ENCODE measurements at regions not wholly inside any gene's neighbourhood (a gene's known extent, or its start where the extent isn't known, plus 50 kb on each side); places are given as distances from the start of the nearest gene placed in this dataset.

DNA sequence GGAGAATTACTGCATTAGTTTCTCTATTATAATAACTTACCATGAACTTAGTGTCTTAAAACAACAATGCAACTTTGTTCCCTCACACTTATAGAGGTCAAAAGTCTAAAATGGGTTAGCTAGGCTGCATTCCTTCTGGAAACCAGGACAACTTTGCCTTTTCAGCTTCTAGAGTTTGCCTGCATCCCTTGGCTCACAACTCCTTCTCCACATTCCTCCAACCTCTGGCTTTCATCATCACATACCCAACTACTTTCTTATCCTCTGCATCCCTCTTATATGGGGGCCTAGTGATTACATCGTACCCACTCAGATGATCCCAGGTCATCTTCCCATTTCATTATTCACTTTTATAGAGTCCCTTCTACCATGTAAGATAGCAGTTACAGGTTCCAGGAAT, 251.1 kb downstream of the C12orf50 start:
- Histone ChIP-seq H3K27me3 (no peaks in the 10 kb centered on the region), H3K36me3 (no peaks in the 10 kb centered on the region), H3K4me3 (no peak overlapping the region), H3K4me1 (no peaks in the 10 kb centered on the region), H3K27ac (no peak overlapping the region), H3K9me3 (no peaks in the 10 kb centered on the region)
- ATAC-seq (no peak), DNase-seq (no peak)
- TF ChIP-seq, protein P1, sequence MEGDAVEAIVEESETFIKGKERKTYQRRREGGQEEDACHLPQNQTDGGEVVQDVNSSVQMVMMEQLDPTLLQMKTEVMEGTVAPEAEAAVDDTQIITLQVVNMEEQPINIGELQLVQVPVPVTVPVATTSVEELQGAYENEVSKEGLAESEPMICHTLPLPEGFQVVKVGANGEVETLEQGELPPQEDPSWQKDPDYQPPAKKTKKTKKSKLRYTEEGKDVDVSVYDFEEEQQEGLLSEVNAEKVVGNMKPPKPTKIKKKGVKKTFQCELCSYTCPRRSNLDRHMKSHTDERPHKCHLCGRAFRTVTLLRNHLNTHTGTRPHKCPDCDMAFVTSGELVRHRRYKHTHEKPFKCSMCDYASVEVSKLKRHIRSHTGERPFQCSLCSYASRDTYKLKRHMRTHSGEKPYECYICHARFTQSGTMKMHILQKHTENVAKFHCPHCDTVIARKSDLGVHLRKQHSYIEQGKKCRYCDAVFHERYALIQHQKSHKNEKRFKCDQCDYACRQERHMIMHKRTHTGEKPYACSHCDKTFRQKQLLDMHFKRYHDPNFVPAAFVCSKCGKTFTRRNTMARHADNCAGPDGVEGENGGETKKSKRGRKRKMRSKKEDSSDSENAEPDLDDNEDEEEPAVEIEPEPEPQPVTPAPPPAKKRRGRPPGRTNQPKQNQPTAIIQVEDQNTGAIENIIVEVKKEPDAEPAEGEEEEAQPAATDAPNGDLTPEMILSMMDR (IDR thresholded peaks at IDR 0.05) = no peak
- intact Hi-C loops (cut with DNase I) = no loop called here

DNA sequence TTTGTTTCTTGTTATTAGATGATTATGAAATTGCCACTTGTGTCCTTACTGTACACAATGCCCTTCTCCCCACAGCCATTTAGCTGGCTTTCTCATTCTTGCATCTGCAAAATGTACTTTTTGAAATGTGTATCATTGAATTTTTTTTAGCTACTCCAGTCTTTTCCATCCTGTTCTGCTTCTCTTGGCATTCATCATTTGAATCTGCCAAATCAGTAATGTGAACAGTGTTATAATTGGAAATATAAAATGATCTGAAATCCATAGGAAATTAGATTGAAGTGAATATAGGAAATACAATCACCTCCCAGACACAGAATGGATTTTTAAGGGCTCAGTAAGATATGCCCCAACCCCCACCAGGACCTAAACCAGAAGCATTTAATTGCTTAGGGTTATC, 253.4 kb downstream of the C12orf50 start:
- no peak overlapping the region for H3K4me3 ChIP-seq
- ATAC-seq = no peak

DNA sequence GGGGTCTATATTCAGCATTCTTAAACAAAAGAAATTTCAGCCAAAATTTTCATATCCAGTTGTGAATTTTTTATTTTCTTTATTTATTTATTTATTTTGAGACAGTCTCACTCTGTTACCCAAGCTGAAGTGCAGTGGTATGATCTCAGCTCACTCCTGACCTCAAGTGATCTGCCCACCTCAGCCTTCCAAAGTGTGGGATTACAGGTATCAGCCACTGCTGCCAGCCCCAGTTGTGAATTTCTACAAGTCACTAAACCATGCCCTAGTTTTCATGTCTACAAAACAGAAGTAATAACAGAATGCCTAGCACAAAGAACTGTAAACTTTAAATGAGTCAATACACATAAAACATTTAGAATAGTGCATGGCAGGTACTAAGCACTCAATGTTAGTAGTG, 254.2 kb downstream of the C12orf50 start:
- Histone ChIP-seq H3K27ac (no peak overlapping the region), H3K36me3 (no peaks in the 10 kb centered on the region), H3K4me3 (no peak overlapping the region), H3K27me3 (no peaks in the 10 kb centered on the region), H3K4me1 (no peaks in the 10 kb centered on the region), H3K9me3 (no peaks in the 10 kb centered on the region)
- intact Hi-C loops (cut with DNase I) = no loop called here
- ATAC-seq = no peak
- no peak for DNase-seq
- TF ChIP-seq, protein P1 (IDR thresholded peaks at IDR 0.05) = no peak

More for the DNA sequence above, 253.4 kb downstream of the C12orf50 start:
- TF ChIP-seq, protein P1 (IDR thresholded peaks at IDR 0.05) = no peak
- H3K36me3 ChIP-seq = no peaks in the 10 kb centered on the region
- H3K4me1 ChIP-seq = no peaks in the 10 kb centered on the region
- no peaks in the 10 kb centered on the region for H3K9me3 ChIP-seq
- intact Hi-C loops (cut with DNase I) = no loop called here
- H3K27me3 ChIP-seq = no peaks in the 10 kb centered on the region
- DNase-seq = no peak
- no peak overlapping the region for H3K27ac ChIP-seq

DNA sequence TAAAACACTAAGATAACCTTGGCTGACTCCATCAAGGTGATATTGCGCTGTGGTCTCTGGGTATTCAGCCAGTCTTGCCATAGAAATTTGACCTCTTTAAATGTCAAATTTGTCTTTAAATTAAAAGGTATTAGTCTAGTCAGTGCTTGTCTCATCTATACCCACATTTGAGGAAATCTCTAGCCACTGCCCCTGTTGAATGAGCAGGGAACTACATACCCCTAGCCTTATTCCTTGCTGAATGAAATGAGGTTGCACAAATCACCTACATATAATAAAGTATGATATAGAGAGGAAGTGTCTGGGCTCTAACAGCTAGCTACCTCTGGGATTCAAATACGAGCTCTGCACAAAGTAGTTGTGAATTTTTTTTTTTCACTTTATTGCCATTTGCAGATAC, 256.8 kb downstream of the C12orf50 start:
- no peaks in the 10 kb centered on the region for H3K36me3 ChIP-seq
- TF ChIP-seq, protein P1 (IDR thresholded peaks at IDR 0.05) = no peak

DNA sequence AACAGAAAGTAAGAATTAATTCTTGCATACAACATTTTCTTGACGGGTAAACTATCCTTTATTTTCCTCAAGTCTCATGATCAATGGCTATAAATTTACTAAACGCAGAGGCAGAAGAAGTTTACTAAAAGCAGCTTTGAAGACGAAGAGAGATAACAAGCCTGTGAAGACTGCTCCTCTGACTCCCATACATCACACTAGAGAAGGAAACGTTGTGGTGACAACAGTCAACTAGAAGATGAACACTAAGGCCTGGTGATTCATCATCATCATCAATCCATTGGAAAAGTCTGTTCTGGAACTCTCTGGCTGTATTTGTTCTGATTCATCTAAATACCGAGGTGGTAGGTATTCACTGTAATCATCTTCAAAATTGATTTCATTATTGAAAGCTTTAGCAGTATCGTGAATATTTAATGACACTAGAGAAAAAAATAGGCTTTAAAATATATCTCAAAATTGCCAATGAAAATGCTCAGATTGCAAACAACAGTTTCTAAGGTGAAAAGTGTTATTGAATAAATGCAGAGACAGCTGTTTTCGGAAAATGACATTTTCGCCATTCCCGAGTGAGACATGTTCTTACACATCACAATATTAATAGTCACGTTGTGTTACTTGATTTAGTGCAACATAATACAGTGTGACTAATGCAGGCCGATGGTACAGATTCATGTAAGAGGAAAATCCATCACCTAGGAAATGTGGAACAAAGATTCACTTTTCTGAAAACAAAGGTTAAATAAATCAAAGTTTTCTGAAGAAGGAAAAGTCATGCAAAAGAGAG, 260.5 kb downstream of the C12orf50 start:
- TF ChIP-seq, protein P1 (IDR thresholded peaks at IDR 0.05) = no peak
- DNase-seq (no peak), ATAC-seq (no peak)
- no peaks in the 10 kb centered on the region for H3K9me3 ChIP-seq
- no peak overlapping the region for H3K4me3 ChIP-seq
- H3K27me3 ChIP-seq = no peaks in the 10 kb centered on the region
- intact Hi-C loops (cut with DNase I) = no loop called here
- H3K4me1 ChIP-seq = no peaks in the 10 kb centered on the region
- no peak overlapping the region for H3K27ac ChIP-seq
- H3K36me3 ChIP-seq = no peaks in the 10 kb centered on the region

More for the DNA sequence above, 256.8 kb downstream of the C12orf50 start:
- H3K9me3 ChIP-seq = no peaks in the 10 kb centered on the region
- no peak overlapping the region for H3K4me3 ChIP-seq
- no peak for ATAC-seq
- no peaks in the 10 kb centered on the region for H3K4me1 ChIP-seq
- no peaks in the 10 kb centered on the region for H3K27me3 ChIP-seq
- H3K27ac ChIP-seq = no peak overlapping the region
- DNase-seq = no peak
- intact Hi-C loops (cut with DNase I) = no loop called here

Measured in upper lobe of right lung (tissue), 1 donor.